Stimulated activated naive B cell treated with anti-CD40 and anti-IgM and Interleukin-4, amounts not matched to agents 10 μg/mL and 1 μg/mL and 100 μg/mL, for 72 hours (primary cell): ENCODE measurements at regions not wholly inside any gene's neighbourhood (a gene's known extent, or its start where the extent isn't known, plus 50 kb on each side); places are given as distances from the start of the nearest gene placed in this dataset.
"Not testable (repeated sequence)": the region's sequence is repeated elsewhere in the genome, so short reads cannot be mapped to it uniquely, and the experiment has no call there.

ENCODE experiments used
- ATAC-seq, 2 donors: fragments of 150-1000 bp; cut with Tn5 transposase; replicated peaks; 2 replicates each; pipeline ENCODE4 v1.10.0; 2021; ENCODE audit warnings: moderate library complexity in 1 of 2
- DNase-seq: peaks from one replicate; pipeline ENCODE4 v3.0.0; 2021
- H3K27ac Mint-ChIP-seq: one replicate; pipeline ENCODE4 v1.8.0; 2022; ENCODE audit warnings: mild to moderate bottlenecking, mixed read lengths
- H3K27me3 Mint-ChIP-seq, 2 donors: one replicate each; pipeline ENCODE4 v1.8.0; 2022; ENCODE audit warnings: mixed read lengths in 2 of 2
- H3K36me3 Mint-ChIP-seq, 2 donors: one replicate each; pipeline ENCODE4 v1.8.0; 2022; ENCODE audit warnings: mixed read lengths in 2 of 2, mild to moderate bottlenecking in 1 of 2
- H3K4me1 Mint-ChIP-seq, 2 donors: one replicate each; pipeline ENCODE4 v1.8.0; 2022; ENCODE audit warnings: mixed read lengths in 2 of 2, mild to moderate bottlenecking in 1 of 2
- H3K4me3 Mint-ChIP-seq, 2 donors: one replicate each; pipeline ENCODE4 v1.8.0; 2022; ENCODE audit warnings: mild to moderate bottlenecking in 2 of 2, mixed read lengths in 2 of 2, moderate library complexity in 1 of 2
- H3K9me3 Mint-ChIP-seq, 2 donors: one replicate each; pipeline ENCODE4 v1.8.0; 2022; ENCODE audit warnings: mixed read lengths in 2 of 2, mild to moderate bottlenecking in 1 of 2

DNA sequence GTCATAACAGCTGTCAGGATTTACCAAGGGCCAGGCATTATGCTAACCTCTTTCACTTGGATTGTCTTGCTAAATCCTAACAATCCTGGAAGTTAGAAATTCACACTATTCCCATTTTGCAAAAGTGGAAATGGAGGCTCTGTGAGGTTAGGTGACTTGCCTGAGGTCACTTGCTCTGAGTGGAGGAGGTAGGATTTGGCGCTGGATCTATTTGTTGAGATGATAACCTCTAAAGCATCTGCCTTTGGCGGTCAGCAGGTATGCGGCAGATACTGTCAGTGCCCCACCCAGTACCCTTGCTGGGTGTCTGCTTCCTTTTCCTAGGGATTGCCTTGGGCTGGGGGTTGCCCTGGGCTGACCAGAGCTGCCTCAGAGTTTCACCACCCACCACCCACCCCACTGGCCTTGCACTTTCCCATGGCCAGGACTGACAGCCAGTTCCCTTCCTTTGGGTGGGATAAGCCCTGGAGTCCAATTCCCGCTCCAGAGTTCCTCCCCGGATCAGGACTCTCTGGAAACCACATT lies 164.8 kb upstream of the MSX2 start:
- DNase-seq (no peak), ATAC-seq (no peak)
- Mint-ChIP-seq H3K27me3 (no peaks in the 10 kb centered on the region), H3K4me3 (no peak overlapping the region), H3K27ac (no peak overlapping the region), H3K36me3 (peaks cover 0 to 1% of the 10 kb centered on the region in 2 donors), H3K9me3 (peaks cover 5 to 8% of the 10 kb centered on the region in 2 donors), H3K4me1 (no peaks in the 10 kb centered on the region)

DNA sequence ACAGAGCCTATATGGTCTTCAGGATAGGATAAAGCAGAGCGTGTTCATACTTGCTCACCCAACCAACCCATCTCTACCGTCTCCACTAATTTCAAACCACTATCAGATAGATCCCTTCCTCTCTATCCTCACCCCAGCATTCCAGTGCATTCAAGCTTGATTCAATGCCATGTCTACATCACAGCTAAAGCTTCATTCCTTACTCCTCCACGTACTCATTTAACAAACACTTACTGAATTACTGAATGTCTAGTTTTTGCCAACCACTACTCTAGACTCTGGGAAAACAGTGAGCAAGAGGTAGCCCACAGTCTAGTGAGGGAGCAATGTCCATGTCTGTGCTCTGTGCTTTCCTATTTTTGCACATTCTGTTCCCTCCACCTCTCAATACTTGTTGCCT lies 163.5 kb upstream of the MSX2 start:
- DNase-seq (no peak), ATAC-seq (no peak)
- Mint-ChIP-seq H3K9me3 (peaks cover 4 to 6% of the 10 kb centered on the region in 2 donors), H3K4me1 (no peaks in the 10 kb centered on the region), H3K4me3 (no peak overlapping the region), H3K36me3 (peaks cover 0 to 1% of the 10 kb centered on the region in 2 donors), H3K27ac (no peak overlapping the region), H3K27me3 (no peaks in the 10 kb centered on the region)

DNA sequence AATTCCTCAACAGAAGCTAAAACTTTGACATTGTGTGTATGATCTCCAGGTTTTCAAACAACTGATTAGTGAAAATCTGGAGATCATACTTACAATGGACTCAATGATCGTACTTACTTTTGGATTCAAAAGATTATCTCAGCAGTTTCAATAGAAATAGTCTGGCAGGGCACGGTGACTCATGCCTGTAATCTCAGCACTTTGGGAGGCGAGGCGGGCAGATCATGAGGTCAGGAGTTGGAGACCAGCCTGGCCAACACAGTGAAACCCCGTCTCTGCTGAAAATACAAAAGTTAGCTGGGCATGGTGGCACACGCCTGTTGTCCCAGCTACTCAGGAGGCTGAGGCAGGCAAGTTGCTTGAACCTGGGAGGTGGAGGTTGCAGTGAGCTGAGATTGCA lies 161.3 kb upstream of the MSX2 start:
- not testable (repeated sequence) for ATAC-seq, H3K27me3 Mint-ChIP-seq, H3K4me1 Mint-ChIP-seq, H3K9me3 Mint-ChIP-seq, H3K36me3 Mint-ChIP-seq, H3K4me3 Mint-ChIP-seq, DNase-seq, H3K27ac Mint-ChIP-seq

DNA sequence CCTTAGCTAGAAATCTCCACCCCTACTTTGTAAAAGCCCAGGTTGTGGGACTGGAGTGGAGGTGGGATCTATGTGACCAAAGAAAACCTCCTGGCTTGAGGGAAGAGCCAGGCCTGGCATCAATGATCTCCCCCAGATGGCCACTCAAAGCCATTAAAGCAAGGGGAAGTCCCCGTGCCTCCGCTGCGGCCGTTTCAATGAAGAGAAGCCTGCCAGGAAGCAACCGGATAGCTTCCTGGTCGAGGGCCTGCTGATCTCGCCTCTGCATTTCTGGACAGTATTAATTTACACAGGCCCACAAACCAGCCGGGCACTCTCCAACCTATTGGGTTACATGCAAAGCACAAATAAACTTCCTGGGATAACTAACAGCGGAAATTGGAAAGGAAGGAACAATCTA lies 160.5 kb upstream of the MSX2 start:
- Mint-ChIP-seq H3K27ac (no peak overlapping the region), H3K9me3 (peaks cover 0 to 1% of the 10 kb centered on the region in 2 donors), H3K4me1 (no peaks in the 10 kb centered on the region), H3K27me3 (no peaks in the 10 kb centered on the region), H3K4me3 (no peak overlapping the region), H3K36me3 (no peaks in the 10 kb centered on the region)
- DNase-seq, result no peak
- ATAC-seq, result no peak

DNA sequence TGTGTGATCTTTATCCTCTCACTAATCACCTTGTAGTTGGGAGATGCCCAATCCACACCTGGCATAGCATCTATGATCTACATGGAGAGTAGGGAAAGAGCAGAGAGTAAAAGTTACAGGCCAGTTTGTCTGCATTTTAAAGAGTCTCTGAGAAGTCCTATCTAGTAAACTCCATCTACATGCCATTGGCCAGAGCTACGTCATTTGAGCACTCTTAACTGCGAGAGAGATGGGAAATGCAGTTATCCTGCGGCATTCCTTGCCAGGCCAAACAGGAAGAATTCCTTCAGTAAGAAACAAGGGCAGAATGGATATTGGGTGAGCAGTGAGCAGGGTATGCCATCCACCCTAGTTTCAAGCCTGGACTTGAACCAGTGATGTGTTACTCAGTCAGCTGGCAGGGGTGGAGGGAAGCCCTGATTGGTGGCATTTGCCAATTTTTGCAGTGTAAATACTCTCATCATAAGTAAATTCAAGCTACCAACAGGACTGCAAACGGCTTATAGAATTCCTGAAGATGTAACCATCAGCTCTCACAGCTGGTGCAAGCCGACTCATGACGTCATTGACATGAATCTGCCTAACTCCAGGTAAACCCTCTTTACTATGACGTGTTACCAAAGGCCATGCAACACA lies 156.8 kb upstream of the MSX2 start:
- no peak for ATAC-seq
- Mint-ChIP-seq H3K9me3 (peaks cover 0 to 1% of the 10 kb centered on the region in 2 donors), H3K36me3 (no peaks in the 10 kb centered on the region), H3K4me3 (no peak overlapping the region), H3K4me1 (no peaks in the 10 kb centered on the region), H3K27me3 (peaks cover 0 to 1% of the 10 kb centered on the region in 2 donors), H3K27ac (no peak overlapping the region)
- no peak for DNase-seq

DNA sequence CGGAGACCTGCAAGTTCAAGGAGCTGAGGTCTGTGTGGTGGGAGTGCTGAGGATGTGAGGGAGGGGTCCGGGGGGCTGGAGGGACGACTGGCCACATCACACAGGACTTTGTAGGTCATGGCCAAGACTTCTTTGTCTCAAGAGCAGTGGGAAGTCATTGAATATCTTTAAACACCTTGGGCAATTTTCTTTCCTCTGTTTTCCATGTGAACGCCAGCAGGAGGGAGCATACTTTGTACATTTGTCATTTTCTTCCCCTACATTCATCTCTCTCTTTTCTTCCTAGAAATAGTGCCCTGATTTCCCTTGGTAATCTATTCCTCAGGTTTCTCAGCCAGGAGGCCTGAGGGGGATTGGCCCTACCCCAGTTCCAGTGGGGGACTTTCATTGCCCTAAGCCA lies 153.7 kb upstream of the MSX2 start:
- Mint-ChIP-seq H3K4me1 (no peaks in the 10 kb centered on the region), H3K4me3 (no peak overlapping the region), H3K36me3 (no peaks in the 10 kb centered on the region), H3K9me3 (peaks cover 0 to 1% of the 10 kb centered on the region in 2 donors), H3K27ac (no peak overlapping the region), H3K27me3 (peaks cover 0 to 3% of the 10 kb centered on the region in 2 donors)
- ATAC-seq, result no peak
- no peak for DNase-seq

DNA sequence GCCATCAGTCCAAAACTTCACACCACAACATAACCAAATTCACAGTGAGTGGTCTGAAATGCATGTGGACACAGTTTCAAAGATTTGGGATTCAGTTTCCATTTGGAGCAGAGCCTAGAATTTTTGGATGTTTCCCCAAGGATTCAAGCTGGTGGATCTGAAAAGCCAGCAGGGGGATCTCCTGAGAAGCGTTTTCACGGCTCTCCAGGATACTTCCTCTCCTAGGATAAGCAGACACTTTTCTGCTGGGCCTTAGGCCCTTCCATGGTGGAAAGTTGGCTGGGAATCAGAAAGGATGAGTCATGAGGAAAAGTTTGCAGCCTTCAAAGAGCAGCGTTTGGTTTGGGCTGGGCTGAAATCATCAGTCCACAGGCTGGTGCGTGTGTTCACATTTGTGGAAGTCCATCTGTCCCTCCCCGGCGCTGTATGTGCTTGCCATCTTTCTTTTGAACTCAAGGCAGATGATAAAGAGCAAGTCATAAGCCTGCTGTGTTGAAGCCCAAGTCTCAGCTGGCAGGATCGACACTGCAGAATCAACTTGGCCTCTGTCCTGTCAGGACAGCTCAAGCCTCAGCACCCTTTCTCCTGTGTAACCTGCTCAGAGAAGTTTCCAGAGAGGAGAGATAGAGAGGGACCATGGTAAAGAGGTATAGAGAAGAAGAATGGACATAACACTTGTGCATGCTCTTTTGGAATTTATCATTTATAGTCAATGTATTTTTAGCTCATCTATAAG lies 152.6 kb upstream of the MSX2 start:
- ATAC-seq, result no peak
- Mint-ChIP-seq H3K4me1 (no peaks in the 10 kb centered on the region), H3K27ac (no peak overlapping the region), H3K9me3 (peaks cover 0 to 1% of the 10 kb centered on the region in 2 donors), H3K36me3 (no peaks in the 10 kb centered on the region), H3K4me3 (no peak overlapping the region), H3K27me3 (peaks cover 0 to 3% of the 10 kb centered on the region in 2 donors)
- no peak for DNase-seq

DNA sequence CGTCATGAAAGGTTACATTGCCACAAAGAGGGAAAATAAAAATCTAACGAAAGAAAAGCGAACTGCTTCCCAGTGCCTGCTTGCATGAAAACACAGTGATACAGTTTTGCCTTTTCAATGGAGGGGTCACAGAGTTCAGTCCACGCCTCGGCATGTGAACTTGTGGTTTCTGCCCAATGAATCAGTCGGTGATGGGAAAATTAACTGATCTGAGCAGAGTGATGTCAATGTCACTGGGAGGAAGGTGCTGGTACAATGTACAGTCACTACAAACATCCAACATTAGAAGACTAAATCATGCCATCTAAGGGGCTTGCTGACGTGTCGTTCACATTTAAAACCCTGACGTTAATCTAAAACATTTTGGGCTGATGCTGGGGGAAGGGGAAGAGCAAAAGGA lies 151.8 kb upstream of the MSX2 start:
- H3K36me3 Mint-ChIP-seq, result no peaks in the 10 kb centered on the region
- H3K9me3 Mint-ChIP-seq, result peaks cover 0 to 1% of the 10 kb centered on the region in 2 donors
- H3K4me1 Mint-ChIP-seq, result no peaks in the 10 kb centered on the region
- no peak for DNase-seq
- no peak overlapping the region for H3K4me3 Mint-ChIP-seq
- ATAC-seq, result no peak
- no peak overlapping the region for H3K27ac Mint-ChIP-seq
- peaks cover 0 to 3% of the 10 kb centered on the region in 2 donors for H3K27me3 Mint-ChIP-seq

DNA sequence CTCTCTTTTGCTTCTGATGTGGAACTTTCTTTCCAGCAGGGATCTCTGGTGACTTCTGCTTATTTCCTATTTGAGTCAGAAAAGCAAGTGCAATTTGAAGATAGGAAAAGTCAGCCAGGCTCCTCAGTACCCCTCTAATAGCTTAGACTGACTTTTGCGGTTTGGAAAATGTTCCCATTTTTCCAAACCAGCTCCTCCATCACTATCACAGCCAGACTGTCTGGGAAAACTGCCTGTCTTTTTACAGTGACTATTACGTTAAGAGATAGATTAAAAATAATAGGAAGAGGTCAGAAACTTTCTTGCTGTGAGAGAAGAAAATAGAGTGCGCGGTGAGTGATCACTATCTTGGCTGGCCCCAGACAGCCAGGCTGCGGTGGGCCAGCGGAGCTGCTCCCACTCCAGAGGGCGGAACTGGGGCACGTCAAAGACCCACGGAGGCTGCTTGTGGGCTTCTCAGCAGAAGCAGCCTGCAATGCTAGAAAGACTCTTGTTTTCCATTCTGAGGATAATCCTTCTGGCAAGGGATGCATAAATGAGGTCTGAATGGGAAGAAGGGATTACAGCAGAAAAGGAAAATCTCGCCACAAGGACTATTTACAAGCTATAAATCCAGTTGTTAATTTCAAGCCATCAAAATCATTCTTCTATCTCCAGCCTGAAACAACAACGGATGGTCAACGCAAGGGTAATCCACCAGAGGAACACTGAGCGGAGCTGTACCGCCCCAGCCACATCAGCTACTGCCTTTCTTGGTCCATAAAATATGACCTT lies 151.0 kb upstream of the MSX2 start:
- Mint-ChIP-seq H3K27me3 (peaks cover 0 to 3% of the 10 kb centered on the region in 2 donors), H3K36me3 (no peaks in the 10 kb centered on the region), H3K4me1 (no peaks in the 10 kb centered on the region), H3K9me3 (peaks cover 0 to 1% of the 10 kb centered on the region in 2 donors), H3K27ac (no peak overlapping the region), H3K4me3 (no peak overlapping the region)
- no peak for ATAC-seq
- DNase-seq, result no peak

DNA sequence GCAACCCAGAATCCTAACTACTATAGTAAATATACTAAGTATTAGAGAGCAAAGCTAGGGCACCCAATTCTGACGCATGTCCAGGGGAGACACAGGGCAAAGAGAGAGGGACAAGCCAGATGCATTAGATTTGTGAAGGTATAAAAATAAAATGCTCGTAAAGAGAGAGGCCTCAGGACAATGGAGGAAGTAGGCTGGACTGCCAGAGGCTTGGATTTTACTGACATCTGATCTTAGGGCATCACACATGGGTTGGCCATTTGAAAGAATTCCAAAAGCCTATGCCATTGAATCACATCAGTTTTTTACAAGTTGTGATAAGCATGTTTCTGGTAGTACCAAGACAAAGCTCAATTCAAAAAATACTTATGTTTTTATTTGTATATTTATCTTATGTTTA lies 149.3 kb upstream of the MSX2 start:
- Mint-ChIP-seq H3K36me3 (no peaks in the 10 kb centered on the region), H3K9me3 (peaks cover 0 to 1% of the 10 kb centered on the region in 2 donors), H3K4me1 (no peaks in the 10 kb centered on the region), H3K4me3 (no peak overlapping the region), H3K27me3 (peaks cover 0 to 3% of the 10 kb centered on the region in 2 donors), H3K27ac (no peak overlapping the region)
- DNase-seq, result no peak
- no peak for ATAC-seq

DNA sequence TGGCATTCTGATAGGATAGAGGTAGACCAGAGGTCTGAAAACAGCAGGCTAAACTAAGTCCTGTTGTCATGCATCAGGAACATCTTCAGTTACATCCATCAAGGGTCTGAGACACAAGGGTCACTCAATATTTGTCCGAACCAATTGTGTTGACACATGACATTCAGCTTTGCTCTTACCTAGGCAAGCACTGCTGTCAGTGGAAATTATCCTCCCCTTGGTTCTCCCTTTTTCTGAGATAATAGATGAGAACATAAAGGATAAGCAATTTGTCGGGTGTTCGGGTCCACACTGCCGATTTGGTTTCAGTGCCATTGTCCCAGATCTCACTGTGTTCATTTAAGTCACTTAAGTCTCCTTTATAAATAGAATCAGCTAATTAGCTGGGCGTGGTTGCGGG lies 148.3 kb upstream of the MSX2 start:
- H3K27ac Mint-ChIP-seq, result no peak overlapping the region
- no peak overlapping the region for H3K4me3 Mint-ChIP-seq
- ATAC-seq, result no peak
- no peaks in the 10 kb centered on the region for H3K9me3 Mint-ChIP-seq
- DNase-seq, result no peak
- no peaks in the 10 kb centered on the region for H3K4me1 Mint-ChIP-seq
- H3K36me3 Mint-ChIP-seq, result no peaks in the 10 kb centered on the region
- H3K27me3 Mint-ChIP-seq, result peaks cover 0 to 3% of the 10 kb centered on the region in 2 donors

DNA sequence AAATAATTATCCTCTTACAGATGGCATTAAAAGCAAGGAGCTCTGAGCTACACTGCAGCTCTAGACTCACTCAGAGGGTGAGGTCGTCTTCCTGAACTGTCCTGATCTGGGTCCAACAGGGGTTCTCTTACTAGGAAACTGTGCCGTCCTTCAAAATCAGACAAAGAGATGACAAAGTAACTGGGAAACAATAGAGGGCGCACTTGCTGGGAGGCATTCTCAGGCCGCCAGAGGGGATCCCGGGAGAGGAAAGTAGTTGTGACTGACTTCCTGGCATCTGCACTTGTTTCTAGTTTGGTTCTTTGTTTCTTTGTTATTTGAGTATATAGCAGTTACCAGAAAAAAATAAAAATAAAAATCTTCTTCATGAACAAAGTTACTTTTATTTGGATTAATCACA lies 142.9 kb upstream of the MSX2 start:
- no peaks in the 10 kb centered on the region for H3K4me1 Mint-ChIP-seq
- no peaks in the 10 kb centered on the region for H3K36me3 Mint-ChIP-seq
- DNase-seq (no peak), ATAC-seq (no peak)
- peaks cover 0 to 2% of the 10 kb centered on the region in 2 donors for H3K9me3 Mint-ChIP-seq
- no peaks in the 10 kb centered on the region for H3K27me3 Mint-ChIP-seq
- H3K4me3 Mint-ChIP-seq, result no peak overlapping the region
- H3K27ac Mint-ChIP-seq, result no peak overlapping the region

DNA sequence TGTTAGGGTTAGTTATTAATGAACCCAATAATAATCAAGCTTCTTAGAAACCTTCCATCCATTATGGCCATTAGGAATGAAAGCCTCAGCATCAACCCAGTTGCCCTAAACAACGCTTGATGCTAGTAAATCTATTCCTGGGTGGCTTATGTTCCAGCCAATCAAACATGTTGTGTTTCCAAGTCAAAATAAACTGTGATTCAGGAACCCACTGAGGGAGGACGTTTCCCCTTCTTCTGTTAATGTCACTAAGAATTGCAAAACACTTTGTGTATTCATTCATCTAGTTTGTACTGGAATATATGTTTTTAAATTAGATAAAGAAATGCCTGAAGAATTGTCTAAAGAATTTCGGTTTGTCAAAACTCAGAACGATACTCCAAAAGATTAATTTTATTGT lies 142.5 kb upstream of the MSX2 start:
- H3K27me3 Mint-ChIP-seq, result no peaks in the 10 kb centered on the region
- ATAC-seq, result no peak
- H3K4me1 Mint-ChIP-seq, result no peaks in the 10 kb centered on the region
- no peaks in the 10 kb centered on the region for H3K36me3 Mint-ChIP-seq
- no peak overlapping the region for H3K27ac Mint-ChIP-seq
- DNase-seq, result no peak
- H3K9me3 Mint-ChIP-seq, result peaks cover 0 to 2% of the 10 kb centered on the region in 2 donors
- no peak overlapping the region for H3K4me3 Mint-ChIP-seq

DNA sequence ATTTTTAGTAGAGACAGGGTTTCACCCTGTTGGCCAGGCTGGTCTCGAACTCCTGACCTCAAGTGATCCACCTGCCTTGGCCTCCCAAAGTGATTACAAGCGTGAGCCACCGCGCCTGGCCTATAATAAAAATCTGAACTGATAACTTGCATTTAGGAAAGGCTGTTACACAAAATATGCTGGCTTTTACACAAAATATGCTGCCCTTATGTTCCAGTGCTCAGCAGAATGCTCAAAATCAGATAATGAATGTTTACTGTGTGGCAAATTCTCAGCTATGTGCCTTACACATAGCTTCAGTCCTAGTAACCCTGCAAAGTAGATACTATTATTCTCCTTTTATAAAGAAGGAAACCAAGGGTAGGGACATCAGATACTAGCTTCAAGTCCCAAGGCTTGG lies 141.3 kb upstream of the MSX2 start:
- DNase-seq (no peak), ATAC-seq (no peak)
- H3K4me3 Mint-ChIP-seq, result no peak overlapping the region
- H3K27ac Mint-ChIP-seq, result no peak overlapping the region
- H3K36me3 Mint-ChIP-seq, result no peaks in the 10 kb centered on the region
- no peaks in the 10 kb centered on the region for H3K4me1 Mint-ChIP-seq
- H3K9me3 Mint-ChIP-seq, result peaks cover 0 to 2% of the 10 kb centered on the region in 2 donors
- H3K27me3 Mint-ChIP-seq, result no peaks in the 10 kb centered on the region
